HG02642 (cell line): ENCODE measurements at regions not wholly inside any gene's neighbourhood (a gene's known extent, or its start where the extent isn't known, plus 50 kb on each side); places are given as distances from the start of the nearest gene placed in this dataset.
"Not testable (repeated sequence)": the region's sequence is repeated elsewhere in the genome, so short reads cannot be mapped to it uniquely, and the experiment has no call there.

Experiments
- ATAC-seq: cut with Tn5 transposase; IDR thresholded peaks from one replicate; pipeline ENCODE4 v1.9.1; 2021; ENCODE audit warnings: mild to moderate bottlenecking; ENCODE audit not compliant: unreplicated experiment, poor library complexity

DNA sequence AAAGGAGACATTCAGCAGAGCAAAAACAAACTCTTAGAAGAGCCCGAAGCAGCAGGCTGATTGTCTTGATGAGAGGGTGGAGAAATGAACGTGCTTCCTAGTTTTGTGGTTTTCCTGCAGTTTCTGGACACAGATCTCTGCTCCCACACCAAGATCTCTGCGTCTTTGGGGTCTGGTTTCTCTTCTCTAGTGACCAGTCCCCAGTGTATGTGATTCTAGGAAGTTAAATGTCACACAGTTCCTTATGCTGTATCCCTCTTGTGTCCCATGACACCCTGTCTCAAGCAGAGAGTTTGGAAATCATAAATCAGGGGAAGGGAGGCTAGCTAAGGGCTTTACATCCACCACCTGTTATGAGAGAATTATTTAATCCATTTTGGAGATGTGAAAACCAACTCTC, 55.4 kb upstream of the KLF14 start:
- ATAC-seq = no peak

DNA sequence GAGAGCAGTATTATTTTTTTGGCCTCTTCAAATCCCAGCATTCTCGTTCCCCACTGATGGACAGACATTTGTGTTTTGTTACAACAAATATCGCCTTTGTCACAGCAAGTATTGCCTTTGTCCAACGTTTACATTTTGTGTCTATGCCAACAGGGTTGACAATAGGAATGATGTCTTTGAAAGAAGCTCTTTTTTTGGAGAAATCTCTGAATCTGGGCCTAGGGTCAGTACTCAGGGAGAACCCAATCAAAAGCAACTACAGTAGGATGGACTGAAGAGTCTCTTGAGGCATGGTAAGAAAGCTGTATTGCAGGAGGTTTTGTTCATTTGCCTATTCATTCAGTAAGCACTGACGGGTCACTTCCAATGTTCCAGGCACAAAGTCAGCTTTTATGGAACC, 57.7 kb upstream of the KLF14 start:
- ATAC-seq = no peak

DNA sequence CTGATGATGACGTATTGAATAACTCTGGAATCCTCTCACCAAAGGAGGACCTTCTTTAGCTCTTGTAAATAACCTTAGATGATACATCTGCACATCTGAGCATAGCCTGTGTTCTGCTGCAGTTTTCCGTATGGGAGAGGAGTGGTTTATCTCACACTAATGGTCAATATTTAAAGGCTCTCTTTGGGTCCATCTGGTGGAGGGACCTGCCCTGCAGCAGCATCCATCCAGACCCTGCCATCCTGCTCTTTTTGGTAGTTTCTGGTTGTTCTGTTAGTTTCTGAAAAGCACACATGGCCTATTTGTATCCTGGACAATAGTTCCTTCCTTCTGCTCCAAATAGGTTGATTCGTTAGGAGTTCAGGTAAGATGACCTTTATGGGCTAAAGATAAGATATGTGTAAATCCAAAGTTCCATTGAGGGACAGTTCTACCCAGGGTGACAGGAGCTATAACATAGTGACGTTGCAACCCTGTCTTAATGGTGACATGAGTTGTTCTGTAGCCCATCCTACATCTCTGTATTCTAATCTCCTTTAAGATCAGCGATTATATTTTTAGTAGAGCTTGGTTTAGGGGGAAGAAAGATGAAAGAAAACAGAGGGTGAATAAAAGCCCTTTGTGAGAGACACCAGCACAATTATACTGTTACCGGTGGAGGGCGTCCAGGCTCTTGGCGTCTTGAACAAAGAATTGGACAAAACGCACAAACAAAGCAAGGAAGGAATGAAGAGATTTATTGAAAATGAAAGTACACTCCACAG, 60.0 kb upstream of the KLF14 start:
- no peak for ATAC-seq

DNA sequence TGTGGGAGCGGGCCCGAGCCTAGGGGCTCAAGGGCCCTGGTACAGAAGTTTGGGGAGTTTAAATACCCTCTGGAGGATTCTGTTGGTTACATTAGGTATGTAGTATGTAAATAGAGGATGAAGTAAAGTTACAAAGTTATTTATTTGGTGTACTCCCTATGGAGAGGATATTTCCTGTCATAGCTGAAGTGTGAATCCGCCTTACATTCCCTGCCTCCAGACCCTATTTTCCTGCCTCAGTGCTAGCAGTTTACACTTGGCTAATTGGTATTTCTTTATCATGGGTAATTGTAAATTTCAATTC, 60.6 kb upstream of the KLF14 start:
- ATAC-seq = no peak

DNA sequence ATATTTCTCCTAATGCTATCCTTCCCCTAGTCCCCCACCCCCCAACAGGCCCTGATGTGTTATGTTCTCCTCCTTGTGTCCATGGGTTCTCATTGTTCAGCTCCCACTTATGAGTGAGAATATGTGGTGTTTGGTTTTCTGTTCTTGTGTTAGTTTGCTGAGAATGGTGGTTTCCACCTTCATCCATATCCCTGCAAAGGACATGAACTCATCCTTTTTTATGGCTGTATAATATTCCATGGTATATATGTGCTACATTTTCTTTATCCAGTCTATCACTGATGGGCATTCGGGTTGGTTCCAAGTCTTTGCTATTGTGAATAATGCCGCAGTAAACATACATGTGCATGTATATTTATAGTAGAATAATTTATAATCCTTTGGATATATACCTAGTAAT, 62.4 kb upstream of the KLF14 start:
- not testable (repeated sequence) for ATAC-seq

DNA sequence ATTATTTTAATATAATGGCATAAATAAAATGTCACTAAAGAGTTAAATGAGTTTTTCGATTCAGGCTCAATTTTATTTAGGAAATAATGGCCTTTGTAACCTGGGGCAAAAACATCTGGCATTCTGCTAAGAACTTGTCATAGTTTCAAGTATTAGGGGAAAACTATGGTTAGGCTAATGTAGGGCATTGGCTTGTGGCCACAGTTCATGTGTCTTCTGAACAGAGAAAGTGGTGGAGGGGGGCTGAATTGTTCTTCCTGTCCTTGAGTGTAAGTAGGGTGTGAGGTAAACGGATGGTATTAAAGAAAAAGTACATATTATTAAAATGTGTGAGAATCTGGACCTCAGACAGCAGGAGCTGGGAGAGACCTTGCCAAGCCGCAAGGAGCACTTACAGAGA, 69.1 kb upstream of the KLF14 start:
- no peak for ATAC-seq

DNA sequence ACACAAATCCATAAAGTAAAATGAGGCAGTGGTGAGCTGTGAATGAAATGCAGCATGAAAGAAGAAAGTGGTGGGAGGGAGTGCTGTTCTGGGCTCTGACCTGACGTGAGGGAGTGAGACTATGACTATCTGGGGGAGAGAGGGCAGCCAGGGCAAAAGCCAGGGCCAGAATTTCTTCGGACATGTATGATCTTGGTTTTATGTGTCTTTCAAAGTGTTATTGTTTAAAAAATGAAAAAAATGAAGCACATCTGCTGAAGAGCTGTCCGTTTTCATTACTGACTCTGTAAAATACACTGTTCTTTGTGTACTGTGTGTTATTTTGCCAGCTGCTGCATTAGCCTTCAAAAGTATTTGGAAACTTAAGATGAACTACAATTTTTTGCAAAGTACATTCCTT, 70.2 kb upstream of the KLF14 start:
- ATAC-seq = no peak

DNA sequence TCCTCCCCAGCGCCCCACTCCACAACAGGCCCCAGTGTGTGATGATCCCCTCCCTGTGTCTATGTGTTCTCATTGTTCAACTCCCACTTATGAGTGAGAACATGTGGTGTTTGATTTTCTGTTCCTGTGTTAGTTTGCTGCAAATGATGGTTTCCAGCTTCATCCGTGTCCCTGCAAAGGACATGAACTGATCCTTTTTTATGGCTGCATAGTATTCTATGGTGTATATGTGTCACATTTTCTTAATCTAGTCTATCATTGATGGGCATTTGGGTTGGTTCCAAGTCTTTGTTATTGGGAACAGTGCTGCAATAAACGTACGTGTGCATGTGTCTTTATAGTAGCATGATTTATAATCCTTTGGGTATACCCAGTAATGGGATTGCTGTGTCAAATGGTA, 78.8 kb upstream of the KLF14 start:
- not testable (repeated sequence) for ATAC-seq

DNA sequence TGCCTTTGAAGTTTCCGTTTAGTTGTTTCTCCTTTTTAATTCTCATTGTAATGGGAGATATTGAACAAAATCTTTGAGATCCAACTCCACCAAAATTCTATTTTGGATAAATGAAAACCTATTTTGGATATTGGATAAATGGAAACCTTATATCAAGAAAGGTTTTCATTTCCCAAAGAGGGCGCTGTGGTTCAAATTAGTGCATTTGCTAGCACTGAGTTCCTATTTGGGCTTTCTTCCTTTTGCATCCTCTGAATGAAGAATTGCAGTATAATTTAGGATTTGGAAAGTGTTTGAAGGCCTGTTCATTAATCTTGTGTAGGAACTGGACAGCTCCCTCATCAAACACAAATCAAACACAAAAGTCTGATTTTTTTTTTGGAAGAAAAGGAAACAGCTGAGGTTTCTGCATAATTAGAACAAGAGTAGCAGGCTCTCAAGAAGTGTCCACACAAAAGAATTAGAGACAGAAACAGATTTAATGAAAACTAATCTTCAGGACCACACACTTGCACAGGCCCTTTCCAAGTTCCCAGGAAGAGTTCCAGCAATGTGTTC, 80.8 kb upstream of the KLF14 start:
- no peak for ATAC-seq

DNA sequence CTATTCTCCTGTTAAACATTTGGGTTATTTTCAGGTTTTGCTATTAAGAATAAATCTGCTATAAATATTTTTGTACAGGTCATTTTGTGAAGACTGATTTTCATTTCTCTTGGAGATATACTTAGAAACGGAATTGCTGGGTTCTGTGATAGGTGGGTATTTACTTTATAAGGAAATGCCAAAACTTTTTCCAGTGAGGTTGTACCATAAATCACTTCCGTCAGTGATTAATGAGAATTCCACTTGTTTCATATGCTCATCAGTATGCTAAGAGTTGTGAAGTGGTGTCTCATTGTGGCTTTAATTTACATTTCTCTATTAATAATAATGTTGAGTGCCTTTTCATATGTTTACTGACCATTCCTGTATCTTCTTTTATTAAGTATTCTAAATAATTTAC, 84.0 kb upstream of the KLF14 start:
- ATAC-seq = no peak

DNA sequence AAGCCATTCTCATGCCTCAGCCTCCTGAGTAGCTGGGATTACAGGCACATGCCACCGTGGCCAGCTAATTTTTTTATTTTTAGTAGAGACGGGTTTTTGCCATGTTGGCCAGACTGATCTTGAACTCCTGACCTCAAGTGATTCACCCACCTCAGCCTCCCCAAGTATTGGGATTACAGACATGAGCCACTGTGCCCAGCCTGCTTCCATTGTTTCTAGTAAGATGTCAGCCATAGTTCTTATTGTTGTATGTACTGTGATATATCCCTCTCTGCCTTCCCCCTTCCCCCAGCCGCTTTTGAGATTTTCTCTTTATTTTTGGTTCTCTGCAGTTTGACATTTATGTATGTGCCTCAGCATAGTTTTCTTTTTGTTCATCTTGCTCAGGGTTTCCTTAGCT, 87.9 kb upstream of the KLF14 start:
- ATAC-seq = no peak

DNA sequence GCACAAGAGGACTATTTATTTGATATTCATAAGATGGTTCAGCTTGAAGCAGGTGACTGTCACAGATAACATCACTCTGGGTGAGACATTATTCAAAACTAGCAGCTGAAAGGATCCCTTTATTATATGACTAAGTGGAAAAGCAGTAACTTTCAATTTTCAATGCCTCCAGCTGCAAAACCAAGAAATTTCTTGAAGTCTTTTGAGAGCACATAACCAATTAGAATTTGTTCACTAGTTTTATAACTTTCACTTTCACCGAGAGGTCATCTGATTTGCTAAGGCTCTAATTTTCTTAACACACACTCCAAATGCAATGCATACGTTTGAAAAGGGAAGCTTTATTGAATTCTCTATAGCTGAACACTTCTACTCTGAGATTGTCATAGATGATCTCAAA, 88.6 kb upstream of the KLF14 start:
- ATAC-seq = no peak

DNA sequence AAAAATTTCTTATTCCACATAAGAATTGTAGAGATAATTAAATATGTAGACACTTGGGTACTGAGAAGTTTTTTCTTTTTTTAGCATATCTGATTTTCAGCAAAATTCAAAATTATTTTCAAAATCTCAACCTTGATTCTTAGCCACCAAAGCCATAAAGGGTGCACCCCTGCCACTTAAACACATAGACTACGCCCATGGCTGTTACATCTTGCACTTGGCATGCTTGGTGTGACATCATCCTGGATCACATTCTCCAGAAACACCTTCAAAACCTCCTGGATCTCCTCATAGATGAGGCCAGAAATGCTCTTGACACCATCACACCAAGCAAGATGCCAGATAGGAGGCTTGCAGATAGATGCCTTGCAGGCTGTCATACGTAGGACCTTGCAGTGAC, 89.1 kb upstream of the KLF14 start:
- no peak for ATAC-seq

DNA sequence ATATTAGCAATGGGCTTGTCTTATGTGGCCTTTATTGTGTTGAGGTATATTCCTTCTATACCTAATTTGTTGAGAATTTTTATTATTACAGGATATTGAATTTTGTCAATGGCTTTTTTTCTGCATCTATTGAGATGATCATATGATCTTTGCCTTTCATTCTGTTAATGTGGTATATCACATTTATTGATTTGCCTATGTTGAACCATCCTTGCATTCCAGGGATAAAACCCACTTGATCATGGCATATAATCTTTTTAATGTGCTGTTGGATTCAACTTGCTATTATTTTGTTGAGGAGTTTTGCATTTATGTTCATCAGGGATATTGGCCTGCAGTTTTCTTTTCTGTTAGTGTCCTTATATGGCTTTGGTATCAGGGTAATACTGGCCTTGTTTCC, 91.8 kb upstream of the KLF14 start:
- ATAC-seq = no peak

DNA sequence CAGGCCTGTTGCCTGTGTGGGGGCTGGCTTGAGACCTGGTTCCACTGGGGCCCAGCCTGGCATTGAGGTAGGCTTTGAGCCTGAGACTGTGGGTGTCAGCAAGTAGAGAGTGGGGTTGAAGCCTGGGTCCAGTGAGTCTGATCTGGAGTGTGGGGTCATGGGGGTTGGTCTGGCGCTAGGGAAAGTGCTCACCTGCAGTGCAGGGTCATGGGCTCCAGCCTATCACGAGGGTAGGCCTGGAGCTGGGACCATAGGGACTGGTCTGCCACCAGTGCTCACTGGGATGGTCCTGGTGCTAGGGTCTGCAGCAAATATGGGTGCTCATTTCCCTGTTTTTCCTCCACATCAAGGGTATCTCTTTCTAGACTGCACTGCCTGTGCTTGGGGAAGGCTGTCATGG, 95.4 kb upstream of the KLF14 start:
- no peak for ATAC-seq

DNA sequence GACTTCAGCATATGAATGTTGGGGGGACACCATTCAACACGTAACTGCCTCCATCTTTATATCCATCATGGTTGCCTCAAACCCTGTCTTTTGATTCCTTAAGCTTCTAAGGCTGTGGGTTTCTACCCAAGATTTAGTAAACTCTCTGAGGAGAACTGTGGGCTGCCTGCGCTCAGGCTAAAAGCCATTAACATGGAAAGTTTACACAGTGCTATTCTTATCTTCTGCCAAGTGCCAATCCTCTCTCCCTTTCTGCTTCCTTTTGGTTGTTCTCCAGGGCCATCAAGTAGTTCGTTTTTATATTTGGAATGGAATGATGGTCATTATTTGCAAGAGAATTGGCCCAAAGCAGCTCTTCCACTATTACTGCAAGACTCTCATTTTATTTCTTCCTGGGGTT, 97.3 kb upstream of the KLF14 start:
- no peak for ATAC-seq

DNA sequence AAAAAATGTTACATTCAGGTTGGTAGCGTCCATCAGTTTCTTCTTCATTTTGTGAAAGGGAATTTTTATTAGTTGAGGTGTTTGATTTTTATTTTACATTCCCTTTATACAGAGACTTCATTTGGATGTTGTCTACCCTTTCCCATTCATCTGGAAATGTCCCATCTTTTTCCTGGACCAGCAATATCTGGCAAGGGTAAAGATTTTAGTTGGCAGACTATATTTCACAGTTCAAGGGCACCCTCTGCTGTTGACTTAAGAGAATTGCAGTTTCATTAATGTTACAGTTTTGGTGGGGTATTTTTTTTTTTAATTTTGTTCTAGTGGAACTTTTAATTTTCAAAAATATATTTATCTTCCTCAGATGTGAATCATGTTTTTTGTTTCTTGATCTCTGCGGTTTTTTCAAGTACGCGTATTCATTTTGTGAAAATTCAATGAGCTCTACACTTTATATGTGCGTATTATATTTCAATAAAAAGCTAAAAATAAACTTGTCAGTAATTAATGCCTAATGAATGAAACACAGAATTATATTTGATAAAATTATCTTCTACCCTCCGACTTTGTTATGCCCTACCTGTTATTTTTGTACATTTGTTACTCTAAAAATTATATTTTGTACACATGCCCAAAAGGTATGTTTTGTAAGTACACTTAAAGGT, 97.9 kb upstream of the KLF14 start:
- ATAC-seq = no peak

DNA sequence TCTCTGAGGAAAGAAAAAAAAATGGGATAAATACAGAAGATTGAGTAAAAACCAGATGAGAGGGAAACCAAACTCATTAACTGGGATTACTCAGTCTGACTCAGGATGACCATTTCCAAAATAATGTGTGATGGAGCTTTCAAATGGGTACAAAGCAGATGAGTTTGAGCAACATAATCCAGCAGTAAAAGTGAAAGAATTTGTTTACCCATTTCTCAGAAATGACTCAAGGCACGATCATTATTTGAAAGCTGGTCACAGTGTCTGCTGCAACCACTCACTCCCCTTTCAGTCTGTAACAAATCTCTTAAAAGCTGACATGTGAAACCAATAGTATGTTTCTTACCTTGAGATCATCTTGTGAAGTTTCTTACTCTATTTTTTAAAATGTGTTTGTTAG, 104.7 kb upstream of the KLF14 start:
- ATAC-seq = no peak

DNA sequence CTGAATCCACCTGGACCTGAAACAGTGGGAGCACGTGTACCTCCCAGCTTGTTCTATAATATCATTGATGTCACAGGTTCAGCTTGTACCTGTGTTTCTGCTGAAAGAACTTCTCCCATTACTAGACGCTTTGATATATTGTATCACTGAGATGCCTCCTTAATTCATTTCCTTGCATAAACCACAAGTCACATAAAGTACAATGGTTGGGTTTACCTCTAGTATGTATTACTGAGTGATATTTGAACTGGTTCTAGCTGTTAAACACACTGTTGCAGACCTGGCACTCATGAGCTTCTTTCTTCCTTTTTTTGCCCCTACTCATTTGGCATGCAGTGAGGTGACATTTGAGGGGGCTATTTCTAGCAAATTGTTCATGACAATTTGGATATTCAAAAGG, 106.6 kb upstream of the KLF14 start:
- no peak for ATAC-seq

DNA sequence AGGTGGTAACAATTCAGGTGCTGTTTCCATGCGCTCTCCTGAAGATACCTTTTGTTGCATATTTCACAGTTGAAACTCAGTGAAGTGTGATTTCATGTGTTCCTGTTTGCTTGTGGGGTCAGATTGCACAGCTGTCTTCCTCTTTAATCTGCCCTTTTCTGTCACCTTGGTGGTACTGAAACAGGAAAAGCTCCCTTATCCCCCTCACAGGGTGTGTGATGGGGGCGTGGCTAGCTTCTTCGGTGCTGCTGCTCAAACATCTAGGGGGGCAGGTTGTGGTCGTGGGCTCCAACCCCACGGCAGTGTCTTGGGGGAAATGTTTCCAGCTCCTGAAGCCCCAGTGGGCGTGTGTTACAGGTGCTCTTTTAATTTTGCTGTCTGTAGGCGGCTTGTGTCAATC, 107.4 kb upstream of the KLF14 start:
- ATAC-seq = no peak

DNA sequence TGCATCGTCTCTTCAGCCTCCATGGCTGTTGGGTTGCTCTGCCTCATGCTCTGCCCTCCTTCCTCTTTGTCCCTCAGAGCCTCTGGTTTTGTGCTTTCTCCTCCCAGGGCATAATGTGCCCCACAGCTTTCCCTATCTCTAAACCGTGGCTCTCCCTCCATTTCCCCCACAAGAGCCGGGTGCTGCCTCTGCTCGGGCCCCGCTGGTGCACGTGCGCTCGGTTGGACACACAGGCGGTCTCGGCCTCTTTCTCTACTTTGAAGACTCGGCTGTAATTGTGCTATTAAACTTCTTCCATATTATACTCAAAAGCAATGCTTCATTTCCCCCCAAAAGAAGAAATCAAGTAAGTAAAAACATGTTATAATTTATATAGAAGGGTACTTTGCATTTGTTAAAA, 109.7 kb upstream of the KLF14 start:
- ATAC-seq = no peak
